Breast epithelium (tissue), 3 donors: ENCODE measurements at regions not wholly inside any gene's neighbourhood (a gene's known extent, or its start where the extent isn't known, plus 50 kb on each side); places are given as distances from the start of the nearest gene placed in this dataset.

Experiments
- POLR2AphosphoS5 ChIP-seq, 3 donors: sonication (generic); formaldehyde crosslinking; IDR thresholded peaks; one replicate each; pipeline ENCODE4 v1.6.1; 2017; ENCODE audit warnings: antibody characterized with exemption in 3 of 3
- TF ChIP-seq, protein P1 (sequence below), 3 donors: fragments of 450-650 bp; IDR thresholded peaks; one replicate each; pipeline ENCODE4 v1.5.1; 2016 to 2017; ENCODE audit warnings: antibody characterized with exemption in 3 of 3, mild to moderate bottlenecking in 3 of 3, moderate library complexity in 3 of 3

DNA sequence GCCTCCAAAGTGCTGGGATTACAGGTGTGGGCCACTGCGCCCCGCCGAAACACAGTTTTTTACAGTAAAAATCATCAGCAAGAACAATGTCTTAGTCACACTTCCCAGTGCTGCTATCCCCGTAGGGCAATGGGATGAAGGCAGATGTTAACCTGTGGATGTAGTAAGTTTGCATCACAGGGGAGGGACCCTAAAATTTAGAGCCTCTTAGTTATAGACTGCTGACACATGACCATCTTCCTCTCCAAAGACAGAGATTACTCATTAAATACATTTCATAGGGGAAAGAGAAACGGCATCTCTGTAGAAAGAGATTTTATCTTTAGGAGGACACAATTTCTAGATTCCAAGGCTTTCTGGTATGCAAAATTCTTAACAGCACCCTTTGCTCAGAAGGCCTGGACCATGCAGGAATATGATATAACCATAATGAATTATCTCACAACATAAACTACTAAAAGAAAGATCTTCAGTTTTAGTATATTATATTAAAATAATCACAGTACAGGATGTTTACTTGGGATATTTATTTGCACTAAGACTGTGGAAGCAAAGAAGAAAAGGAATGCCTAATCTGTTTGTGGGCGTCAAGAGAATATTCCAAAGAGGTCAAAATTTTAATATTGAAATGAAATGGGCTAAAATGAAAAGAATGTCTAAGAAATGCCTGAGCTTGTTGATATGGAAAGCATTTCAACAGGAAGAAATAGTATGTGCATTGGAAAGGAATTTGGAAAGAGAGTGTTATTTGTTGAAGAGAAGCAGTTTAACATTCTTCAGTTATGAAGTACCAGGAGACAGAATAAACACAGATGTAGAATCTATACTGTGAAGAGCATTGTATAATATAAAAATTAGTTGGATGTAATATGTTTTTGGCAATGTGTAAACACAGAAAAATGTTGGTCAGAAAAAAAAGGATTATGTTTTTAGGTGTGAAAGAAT is 1228.3 kb upstream of the CHAC2 start:
- TF ChIP-seq POLR2AphosphoS5 (IDR thresholded peaks at IDR 0.05), result no peak
- TF ChIP-seq, protein P1, sequence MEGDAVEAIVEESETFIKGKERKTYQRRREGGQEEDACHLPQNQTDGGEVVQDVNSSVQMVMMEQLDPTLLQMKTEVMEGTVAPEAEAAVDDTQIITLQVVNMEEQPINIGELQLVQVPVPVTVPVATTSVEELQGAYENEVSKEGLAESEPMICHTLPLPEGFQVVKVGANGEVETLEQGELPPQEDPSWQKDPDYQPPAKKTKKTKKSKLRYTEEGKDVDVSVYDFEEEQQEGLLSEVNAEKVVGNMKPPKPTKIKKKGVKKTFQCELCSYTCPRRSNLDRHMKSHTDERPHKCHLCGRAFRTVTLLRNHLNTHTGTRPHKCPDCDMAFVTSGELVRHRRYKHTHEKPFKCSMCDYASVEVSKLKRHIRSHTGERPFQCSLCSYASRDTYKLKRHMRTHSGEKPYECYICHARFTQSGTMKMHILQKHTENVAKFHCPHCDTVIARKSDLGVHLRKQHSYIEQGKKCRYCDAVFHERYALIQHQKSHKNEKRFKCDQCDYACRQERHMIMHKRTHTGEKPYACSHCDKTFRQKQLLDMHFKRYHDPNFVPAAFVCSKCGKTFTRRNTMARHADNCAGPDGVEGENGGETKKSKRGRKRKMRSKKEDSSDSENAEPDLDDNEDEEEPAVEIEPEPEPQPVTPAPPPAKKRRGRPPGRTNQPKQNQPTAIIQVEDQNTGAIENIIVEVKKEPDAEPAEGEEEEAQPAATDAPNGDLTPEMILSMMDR (IDR thresholded peaks at IDR 0.05), result no peak
